Mesothelial cell of epicardium (in vitro differentiated cells): ENCODE measurements at regions not wholly inside any gene's neighbourhood (a gene's known extent, or its start where the extent isn't known, plus 50 kb on each side); places are given as distances from the start of the nearest gene placed in this dataset.

Experiments
- DNase-seq, 2 experiments: peaks; one replicate each; pipeline ENCODE4 v3.0.0; 2021; ENCODE audit warnings: low spot score in 2 of 2; ENCODE audit not compliant: unreplicated experiment in 2 of 2
- H3K27ac Mint-ChIP-seq: 2 replicates; pipeline ENCODE4 v1.8.0; 2021; ENCODE audit warnings: mixed read lengths
- H3K27me3 Mint-ChIP-seq: 2 replicates; pipeline ENCODE4 v1.8.0; 2021; ENCODE audit warnings: low read depth, mixed read lengths
- H3K36me3 Mint-ChIP-seq: 2 replicates; pipeline ENCODE4 v1.8.0; 2021; ENCODE audit warnings: mixed read lengths
- H3K4me1 Mint-ChIP-seq: 2 replicates; pipeline ENCODE4 v1.8.0; 2021; ENCODE audit warnings: mixed read lengths
- H3K4me3 Mint-ChIP-seq: 2 replicates; pipeline ENCODE4 v1.8.0; 2021; ENCODE audit warnings: mild to moderate bottlenecking, moderate library complexity, mixed read lengths
- H3K9me3 Mint-ChIP-seq: 2 replicates; pipeline ENCODE4 v1.8.0; 2021; ENCODE audit warnings: mixed read lengths
- CTCF ChIP-seq: fragments of 200-600 bp; sonication (generic); IDR thresholded peaks from one replicate; pipeline ENCODE4 v1.5.0; 2021; ENCODE audit warnings: antibody characterized with exemption; ENCODE audit not compliant: unreplicated experiment

- Mint-ChIP-seq H3K4me1 (no peaks in the 10 kb centered on the region), H3K27ac (no peak overlapping the region), H3K4me3 (no peak overlapping the region), H3K36me3 (no peaks in the 10 kb centered on the region), H3K27me3 (peaks cover 12% of the 10 kb centered on the region), H3K9me3 (no peaks in the 10 kb centered on the region)
- TF ChIP-seq CTCF, result no peak
- no peak for DNase-seq
These were observed 431.9 kb downstream of the PLCL1 start for GRCh38 chr2:198236338-198236737.

GRCh38 chr2:198232281-198232680 is 427.9 kb downstream of the PLCL1 start:
- no peak overlapping the region for H3K4me3 Mint-ChIP-seq
- TF ChIP-seq CTCF, result no peak
- peaks cover 6% of the 10 kb centered on the region for H3K4me1 Mint-ChIP-seq
- H3K36me3 Mint-ChIP-seq, result no peaks in the 10 kb centered on the region
- peaks cover 2% of the 10 kb centered on the region for H3K27me3 Mint-ChIP-seq
- DNase-seq, result no peak
- H3K9me3 Mint-ChIP-seq, result no peaks in the 10 kb centered on the region
- no peak overlapping the region for H3K27ac Mint-ChIP-seq

GRCh38 chr2:198231562-198231961 is 427.2 kb downstream of the PLCL1 start:
- peaks cover 2% of the 10 kb centered on the region for H3K27me3 Mint-ChIP-seq
- peaks cover 6% of the 10 kb centered on the region for H3K4me1 Mint-ChIP-seq
- DNase-seq, result no peak
- no peak for TF ChIP-seq CTCF
- H3K9me3 Mint-ChIP-seq, result no peaks in the 10 kb centered on the region
- no peak overlapping the region for H3K27ac Mint-ChIP-seq
- no peaks in the 10 kb centered on the region for H3K36me3 Mint-ChIP-seq
- no peak overlapping the region for H3K4me3 Mint-ChIP-seq

- Mint-ChIP-seq H3K36me3 (no peaks in the 10 kb centered on the region), H3K4me1 (no peaks in the 10 kb centered on the region), H3K27me3 (peaks cover 6% of the 10 kb centered on the region), H3K4me3 (no peak overlapping the region), H3K9me3 (no peaks in the 10 kb centered on the region), H3K27ac (no peak overlapping the region)
- no peak for DNase-seq
- TF ChIP-seq CTCF, result no peak
These were observed 416.6 kb downstream of the PLCL1 start for GRCh38 chr2:198220763-198221610.

GRCh38 chr2:198219292-198219691 is 414.9 kb downstream of the PLCL1 start:
- no peak for TF ChIP-seq CTCF
- no peak for DNase-seq
- Mint-ChIP-seq H3K4me3 (no peak overlapping the region), H3K27me3 (no peaks in the 10 kb centered on the region), H3K36me3 (no peaks in the 10 kb centered on the region), H3K4me1 (no peaks in the 10 kb centered on the region), H3K27ac (no peak overlapping the region), H3K9me3 (no peaks in the 10 kb centered on the region)
